NOMO-1 treated with dmso at 0.1 percent for 144 hours (cell line): ENCODE measurements at regions not wholly inside any gene's neighbourhood (a gene's known extent, or its start where the extent isn't known, plus 50 kb on each side); places are given as distances from the start of the nearest gene placed in this dataset.

Experiments
- DNase-seq: peaks from one replicate; lab custom pipeline; 2025; ENCODE audit not compliant: unreplicated experiment; lab: John Stamatoyannopoulos, UW

DNA sequence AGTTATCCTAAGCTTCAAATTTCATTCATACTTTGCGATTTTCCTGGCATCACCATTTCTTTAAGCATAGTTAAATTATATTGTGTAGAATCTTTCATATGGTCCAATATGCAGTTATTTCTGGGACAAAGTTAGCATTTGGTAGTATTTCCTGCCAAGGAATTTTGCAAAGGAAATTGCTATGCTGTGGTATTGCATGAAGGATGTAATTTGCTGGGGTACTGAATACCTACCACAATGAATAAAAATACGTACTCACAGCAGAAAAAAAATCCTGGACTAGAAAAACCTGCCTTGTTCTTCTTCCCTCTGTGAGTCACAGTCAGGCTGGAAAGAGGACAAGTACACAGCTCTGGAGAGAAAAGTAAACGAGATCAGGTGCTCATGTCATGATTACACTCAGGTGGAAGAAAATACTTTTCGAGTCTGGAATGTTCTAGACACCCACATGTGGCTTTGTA, 241.2 kb downstream of the PTBP2 start:
- DNase-seq, result no peak

- DNase-seq, result no peak
Measured at GRCh38 chr1:96964761-96965160, 243.2 kb downstream of the PTBP2 start.

GRCh38 chr1:96966536-96967138, 245.1 kb downstream of the PTBP2 start:
- DNase-seq, result peak; percentile 47

- no peak for DNase-seq
Measured at GRCh38 chr1:96967311-96967710, 245.7 kb downstream of the PTBP2 start.

GRCh38 chr1:96968541-96968940, 247.0 kb downstream of the PTBP2 start:
- no peak for DNase-seq

- no peak for DNase-seq
Measured at GRCh38 chr1:96968983-96969382, 247.4 kb downstream of the PTBP2 start.

GRCh38 chr1:96969656-96970163, 248.1 kb downstream of the PTBP2 start:
- DNase-seq, result no peak

DNA sequence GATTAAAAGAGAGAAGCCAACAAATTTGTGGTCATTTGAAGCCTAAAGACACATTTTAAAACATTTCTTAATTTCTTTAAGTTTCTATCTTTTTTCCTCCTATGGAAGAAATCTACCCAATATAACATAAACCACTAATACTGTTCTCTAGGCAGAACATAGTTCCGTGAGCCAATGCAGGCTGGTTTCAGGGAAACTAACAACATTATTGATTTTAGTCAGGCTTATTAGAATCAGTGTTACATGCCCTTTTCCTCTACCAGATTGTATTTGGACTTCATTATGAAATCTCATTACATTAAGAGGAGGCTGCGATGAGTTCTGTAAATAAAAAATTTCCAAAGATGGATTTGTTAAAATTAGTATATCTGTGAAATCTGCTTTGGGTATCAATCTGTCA, 249.9 kb downstream of the PTBP2 start:
- no peak for DNase-seq

DNA sequence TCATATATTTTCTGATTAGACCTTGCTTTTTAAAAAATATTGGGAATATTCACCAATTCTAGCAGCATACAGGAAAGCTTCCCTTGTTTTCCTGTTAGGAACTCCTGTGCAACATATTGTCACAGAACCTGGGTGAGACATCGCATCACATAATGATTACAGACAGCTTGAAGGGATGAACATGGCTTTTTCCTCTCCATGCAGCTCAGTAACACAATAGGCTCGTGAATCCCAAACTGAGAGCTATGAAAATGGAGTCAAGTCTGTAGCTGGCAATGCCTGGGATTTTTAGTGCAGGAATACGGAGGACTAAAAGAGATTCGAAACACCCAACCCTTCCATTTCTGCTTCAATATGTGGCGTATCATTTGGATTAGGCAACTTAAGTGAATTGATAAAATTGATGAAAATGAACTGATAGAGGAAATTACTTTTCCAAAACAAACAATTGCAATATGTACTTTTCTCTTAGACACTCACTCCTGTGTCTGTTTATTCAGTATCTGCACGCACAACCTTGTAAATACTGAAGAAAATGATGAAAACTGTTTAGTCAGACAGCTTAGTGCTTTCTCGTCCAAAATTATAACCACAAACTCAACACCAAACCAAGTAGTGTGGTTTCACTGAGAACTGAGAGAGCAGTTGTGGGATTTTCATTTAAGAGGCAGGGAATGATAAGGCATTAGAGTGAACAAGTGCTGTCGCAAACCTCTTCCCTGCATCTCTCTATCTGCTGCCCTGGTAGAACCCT, 250.4 kb downstream of the PTBP2 start:
- no peak for DNase-seq

GRCh38 chr1:96973605-96974004, 252.0 kb downstream of the PTBP2 start:
- no peak for DNase-seq

DNA sequence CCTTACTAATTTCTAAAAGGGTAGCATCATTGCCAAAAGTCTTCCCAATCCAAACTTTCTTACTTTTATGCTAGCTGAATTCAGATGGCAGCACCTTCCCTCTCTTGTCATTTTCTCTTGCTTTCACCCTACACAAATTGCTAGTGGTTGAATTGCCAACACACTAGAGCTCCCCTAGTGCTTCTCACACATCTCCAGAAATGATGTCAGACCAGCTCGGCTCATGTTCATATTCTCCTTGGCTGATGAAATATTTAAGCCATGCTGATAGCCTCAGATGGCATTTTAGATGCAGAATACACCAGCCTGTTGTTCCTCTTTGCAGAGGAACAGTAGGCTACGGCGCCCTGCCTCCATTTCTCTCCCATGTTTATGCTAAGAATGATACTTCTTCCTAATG, 256.9 kb downstream of the PTBP2 start:
- no peak for DNase-seq

DNA sequence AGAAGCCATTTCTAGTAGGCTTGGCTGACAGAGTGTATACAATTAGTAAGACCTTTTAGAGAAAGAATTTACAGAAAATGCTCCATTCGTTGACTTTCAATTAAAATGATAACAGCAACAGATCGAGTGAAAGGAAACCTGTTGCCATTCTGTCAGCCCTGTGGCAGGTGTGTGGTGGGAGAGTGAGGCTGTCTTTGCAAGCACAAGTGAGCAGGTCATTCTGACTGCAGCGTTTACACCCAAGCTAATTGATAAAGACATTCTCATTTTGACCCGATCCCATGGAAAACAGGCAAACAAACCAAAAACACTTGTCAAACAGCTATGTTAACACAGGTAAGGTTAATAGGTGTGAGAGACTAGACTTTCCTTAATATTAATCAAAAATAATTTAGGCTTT, 257.3 kb downstream of the PTBP2 start:
- no peak for DNase-seq

DNA sequence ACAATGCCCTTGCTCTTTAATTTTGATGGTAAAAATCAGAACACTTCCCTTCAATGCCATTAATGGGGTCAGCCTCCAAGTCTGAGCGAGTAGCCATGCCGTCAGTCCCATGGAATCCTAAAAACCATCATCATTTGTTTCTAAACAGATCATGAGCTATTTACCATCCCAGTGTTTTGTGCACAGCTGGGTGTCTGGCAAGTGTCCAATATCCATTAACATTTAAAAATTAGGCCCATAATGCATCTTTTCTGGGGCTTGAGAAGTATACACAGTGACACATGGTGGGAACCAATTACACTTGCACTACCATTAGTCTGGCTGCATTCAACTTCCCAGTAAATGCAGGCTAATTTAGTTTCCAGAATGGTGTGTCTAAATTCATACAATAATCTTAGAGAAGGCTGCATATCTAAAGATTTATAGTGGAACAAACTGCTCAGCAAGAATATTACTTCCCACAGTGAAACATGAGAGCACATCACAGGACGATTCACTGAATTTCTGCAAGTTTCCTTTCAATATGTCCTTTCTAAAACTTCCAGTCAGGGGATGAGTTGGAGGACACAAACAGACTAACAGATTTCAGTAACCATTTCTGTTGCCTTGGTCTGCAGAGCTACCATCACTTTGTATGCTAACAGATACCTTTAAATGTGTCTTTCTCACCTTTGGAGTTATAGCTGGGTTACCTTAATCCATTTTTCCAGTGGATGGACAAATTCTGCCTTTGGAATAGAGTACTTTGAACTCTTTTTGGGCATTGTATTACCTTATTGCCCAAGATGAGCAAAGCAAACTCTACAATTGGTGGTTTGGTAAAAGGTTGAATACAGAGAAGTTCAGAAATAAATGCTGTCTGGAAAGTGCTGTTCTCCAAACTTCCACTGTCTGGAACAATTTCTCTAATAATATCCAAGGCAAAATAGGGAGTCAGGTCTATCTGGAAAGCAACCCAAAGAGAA, 258.0 kb downstream of the PTBP2 start:
- DNase-seq, result no peak

DNA sequence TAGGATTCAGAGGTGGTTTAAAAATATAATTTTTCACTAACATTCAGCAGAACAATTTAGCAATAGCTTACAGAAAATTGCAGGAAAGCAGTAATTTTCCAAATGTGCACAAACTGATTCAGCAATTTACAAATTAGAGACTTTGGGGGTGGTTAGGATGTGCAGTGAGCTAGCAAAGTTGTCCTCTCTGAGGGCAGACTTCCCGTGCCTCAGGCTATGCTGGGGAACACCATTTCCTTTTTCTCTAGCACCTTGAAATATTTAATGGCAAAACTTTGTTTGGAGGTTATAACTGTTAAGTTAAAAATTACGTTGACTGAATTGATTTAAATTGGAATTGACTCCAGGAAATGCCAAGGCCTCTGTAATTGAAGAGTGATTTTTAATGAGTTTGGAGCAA, 258.9 kb downstream of the PTBP2 start:
- no peak for DNase-seq

- no peak for DNase-seq
Measured at GRCh38 chr1:96981181-96981580, 259.6 kb downstream of the PTBP2 start.

DNA sequence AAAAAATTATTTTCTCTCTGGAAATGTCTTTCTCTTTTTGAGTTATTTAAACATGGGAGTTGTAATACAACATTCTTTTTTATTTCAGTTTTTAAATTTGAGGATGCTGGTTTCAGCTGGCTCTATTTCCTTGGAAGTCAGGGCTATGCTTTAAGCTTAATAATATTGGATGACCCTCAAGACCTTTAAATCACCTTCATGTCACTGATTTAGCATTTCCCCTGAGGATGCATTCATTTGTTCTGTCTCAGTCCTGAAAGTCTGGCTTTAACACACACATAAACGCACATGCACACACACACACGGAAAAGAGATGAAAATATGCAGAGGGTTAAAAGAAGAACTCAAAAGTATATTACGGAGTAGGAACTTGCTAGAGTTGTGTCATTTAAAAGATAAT, 260.5 kb downstream of the PTBP2 start:
- DNase-seq, result no peak

- no peak for DNase-seq
Measured at GRCh38 chr1:96983866-96984265, 262.3 kb downstream of the PTBP2 start.

GRCh38 chr1:96987186-96987703, 265.7 kb downstream of the PTBP2 start:
- no peak for DNase-seq

DNA sequence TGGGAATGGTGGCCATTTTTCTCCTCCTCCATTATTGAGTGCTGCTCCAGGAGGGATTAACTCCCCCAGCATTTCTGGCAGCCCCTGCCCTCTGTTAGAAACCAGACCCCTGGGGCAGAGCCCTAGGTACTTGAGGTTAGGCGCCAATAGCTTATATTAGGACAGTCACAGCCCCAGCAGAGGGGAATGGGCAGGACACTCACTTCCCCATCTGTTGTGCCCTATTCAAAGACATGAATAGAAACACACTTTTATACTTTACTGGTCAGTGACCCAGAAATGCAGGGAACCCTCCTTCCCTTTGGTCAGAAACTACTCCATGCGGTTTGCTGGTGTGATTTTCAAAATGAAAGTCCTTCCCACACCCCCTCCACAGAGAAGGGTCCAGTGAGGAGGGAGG, 267.7 kb downstream of the PTBP2 start:
- no peak for DNase-seq

GRCh38 chr1:96990136-96990535, 268.6 kb downstream of the PTBP2 start:
- no peak for DNase-seq

DNA sequence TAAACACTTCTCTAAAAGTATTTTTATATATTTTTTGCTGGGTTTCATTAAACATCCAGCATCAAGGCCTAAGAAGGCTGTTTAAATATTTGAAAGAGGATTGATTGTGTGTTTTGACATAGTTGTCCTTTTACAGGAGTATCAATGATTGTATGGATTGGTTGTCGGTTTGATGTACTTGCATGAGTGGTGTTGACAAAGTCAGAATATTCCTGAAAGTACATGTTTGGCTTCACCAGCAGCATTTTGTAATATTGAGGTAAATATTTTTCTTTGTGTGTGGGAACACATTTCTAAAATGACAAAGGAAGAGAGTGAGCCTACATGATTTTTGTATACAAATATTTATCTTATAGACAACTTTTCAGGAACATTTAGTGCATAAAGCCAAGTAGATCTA, 269.7 kb downstream of the PTBP2 start:
- DNase-seq, result no peak
